NCI-H1436 (cell line): ENCODE measurements at regions not wholly inside any gene's neighbourhood (a gene's known extent, or its start where the extent isn't known, plus 50 kb on each side); places are given as distances from the start of the nearest gene placed in this dataset.

Source experiments
- DNase-seq: peaks from one replicate; lab custom pipeline; 2025; lab: John Stamatoyannopoulos, UW

- no peak for DNase-seq
Measured at GRCh38 chr5:74376187-74376586, 264.3 kb downstream of the ENC1 start.

- DNase-seq, result no peak
Measured at GRCh38 chr5:74375271-74375670, 265.3 kb downstream of the ENC1 start.

GRCh38 chr5:74374656-74375055 lies 265.9 kb downstream of the ENC1 start:
- no peak for DNase-seq

DNA sequence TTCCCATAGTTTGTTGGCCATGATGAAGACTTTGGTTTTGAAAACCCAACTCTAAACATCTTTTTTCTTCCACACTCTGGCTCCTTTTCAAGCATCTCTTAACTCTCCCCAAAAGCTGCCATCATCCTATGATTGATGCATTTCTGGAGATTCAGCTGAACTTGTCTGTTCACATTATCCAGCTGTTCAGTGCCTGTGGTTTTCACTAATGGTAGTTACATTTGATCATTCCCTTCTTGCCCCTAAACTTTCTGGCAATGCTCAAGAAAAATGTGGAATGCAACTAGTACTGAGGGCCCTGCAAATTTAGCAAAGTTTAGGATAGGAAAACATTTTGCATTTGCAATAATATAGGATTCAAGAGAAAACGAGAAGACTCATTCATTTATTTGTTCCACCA lies 267.5 kb downstream of the ENC1 start:
- no peak for DNase-seq

DNA sequence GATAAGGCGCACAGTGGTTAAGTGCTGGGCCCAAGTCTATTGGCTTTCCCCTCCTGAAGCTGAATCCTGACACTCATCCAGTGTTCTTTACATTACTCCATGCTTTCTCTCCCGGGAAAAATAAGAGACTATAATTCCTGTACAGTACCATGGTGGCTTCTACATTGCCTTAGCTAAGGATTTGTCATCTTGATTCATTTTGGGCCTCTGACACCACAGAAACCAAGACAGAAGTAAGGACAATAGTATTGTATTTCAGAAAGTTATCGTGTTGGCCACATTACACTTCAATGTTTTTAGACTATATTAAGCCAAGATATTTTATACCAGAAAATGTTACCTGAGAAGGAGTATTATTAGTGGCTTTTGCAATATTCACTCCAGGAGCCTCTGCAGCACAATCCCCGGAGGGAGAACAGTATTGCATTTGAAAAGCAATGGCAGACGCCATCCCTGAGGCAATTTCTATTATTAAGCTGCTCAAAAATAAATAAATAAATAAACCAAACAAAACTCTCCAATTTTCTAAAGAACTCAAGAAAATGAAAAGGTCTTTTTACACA lies 267.9 kb downstream of the ENC1 start:
- DNase-seq, result no peak

- no peak for DNase-seq
Measured at GRCh38 chr5:74372051-74372450, 268.5 kb downstream of the ENC1 start.

DNA sequence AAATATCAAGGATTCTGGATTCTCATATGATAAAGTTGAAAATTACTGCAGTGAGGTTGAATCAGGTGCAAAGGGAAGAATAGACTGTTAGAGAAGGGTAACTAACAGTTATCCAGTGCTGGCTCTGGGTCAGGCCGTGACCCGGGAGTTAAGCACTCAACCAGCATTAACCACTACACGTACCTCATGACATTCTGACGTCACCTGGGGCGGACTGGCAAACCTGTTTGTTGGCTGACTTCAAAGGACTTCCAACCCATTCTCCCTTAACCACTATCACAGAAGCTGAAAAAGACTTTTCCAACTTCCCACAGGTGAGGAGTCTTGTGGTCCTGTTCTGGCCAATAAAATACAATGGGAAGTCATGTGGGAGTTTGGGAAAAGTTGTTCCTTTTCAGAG lies 268.9 kb downstream of the ENC1 start:
- no peak for DNase-seq

GRCh38 chr5:74370168-74370567 lies 270.4 kb downstream of the ENC1 start:
- DNase-seq, result no peak

- no peak for DNase-seq
Measured at GRCh38 chr5:74369173-74369572, 271.4 kb downstream of the ENC1 start.

GRCh38 chr5:74367934-74368333 lies 272.6 kb downstream of the ENC1 start:
- no peak for DNase-seq

DNA sequence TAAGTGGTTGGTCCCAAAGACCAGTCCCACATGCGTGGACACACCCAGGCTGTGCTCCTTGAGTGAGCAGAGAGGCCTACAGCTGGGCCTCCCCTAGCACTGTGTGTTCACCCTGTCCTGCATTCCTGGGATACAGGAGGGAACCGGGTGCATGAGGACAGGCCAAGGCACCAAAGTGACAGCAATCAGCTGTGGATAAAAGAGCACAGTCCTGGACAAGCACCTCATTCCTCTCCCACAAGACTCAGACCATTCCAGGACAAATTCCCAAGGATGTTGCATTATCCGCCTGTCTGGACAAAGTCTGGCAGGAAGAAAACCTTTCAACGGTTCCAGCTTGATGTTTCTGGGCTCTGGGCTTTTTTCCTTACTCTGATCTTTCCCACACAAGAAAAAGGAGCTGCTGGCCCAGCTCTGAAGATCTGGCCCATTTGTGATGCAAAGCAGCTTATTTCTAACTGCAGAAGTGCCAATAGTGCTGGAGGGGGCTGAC lies 273.2 kb downstream of the ENC1 start:
- no peak for DNase-seq

GRCh38 chr5:74365723-74366122 lies 274.8 kb downstream of the ENC1 start:
- no peak for DNase-seq

DNA sequence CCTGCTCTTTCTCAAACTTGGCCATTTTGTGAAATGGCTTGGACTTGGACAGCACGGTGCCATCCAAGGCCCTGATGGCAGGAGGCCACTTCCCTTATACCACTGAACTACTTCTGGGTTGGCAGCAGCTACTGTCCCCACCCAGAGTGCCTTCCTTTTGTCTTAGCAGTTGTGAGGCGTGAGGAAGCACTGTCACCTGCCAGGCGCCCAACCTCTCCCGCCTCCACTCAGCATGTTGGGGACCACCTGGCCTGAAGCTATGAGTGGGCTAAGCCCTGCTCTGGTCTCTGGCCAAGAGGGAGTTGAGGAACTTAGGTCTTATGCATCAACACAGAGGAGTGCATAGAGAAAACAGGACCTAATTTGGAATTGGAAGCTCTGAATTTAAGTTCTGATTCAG lies 276.0 kb downstream of the ENC1 start:
- DNase-seq, result no peak

GRCh38 chr5:74363603-74364205 lies 276.8 kb downstream of the ENC1 start:
- DNase-seq, result no peak

DNA sequence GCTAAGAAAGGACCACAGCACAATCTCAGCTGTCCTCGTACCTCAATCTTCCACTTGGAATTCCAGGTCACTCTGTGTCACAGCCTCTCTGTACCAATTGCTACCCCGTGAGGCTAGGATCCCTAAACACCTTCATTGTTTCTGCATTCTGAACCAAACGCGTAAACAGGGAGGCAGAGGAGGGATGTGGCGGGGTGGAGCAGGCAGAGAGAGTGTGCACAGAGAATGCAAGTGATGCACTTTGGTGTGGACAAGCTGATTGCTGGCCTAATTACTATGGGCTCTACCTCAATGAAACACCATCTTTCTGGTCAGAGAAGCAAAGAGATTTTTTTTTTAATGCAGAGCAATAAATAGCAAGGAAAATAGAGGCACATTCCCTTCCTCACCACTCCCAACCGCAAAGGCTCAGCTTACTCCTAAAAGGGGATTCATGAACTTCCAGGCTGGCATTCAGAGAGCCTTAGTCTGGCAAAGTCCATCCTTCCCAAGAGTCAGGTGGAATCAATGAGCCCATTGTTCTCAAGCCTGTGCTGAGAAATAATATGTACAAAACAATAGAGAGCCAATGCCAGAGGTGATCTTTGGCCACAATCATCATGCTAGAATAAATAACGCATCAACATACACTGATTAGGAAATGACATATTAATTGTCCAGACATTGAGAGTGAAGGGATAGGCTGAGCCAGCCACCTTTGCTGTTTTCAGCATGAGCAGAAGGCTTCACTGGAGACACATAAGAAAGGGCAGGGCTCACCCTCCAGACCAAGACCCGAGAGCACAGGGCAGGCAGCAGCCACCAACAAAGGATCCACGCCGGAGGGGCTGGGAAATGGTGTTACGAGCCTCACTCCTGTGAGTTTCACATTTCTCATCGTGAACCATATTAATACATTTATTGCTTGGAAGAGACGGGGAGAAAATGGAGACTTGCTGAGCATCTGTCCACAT lies 278.8 kb downstream of the ENC1 start:
- no peak for DNase-seq

DNA sequence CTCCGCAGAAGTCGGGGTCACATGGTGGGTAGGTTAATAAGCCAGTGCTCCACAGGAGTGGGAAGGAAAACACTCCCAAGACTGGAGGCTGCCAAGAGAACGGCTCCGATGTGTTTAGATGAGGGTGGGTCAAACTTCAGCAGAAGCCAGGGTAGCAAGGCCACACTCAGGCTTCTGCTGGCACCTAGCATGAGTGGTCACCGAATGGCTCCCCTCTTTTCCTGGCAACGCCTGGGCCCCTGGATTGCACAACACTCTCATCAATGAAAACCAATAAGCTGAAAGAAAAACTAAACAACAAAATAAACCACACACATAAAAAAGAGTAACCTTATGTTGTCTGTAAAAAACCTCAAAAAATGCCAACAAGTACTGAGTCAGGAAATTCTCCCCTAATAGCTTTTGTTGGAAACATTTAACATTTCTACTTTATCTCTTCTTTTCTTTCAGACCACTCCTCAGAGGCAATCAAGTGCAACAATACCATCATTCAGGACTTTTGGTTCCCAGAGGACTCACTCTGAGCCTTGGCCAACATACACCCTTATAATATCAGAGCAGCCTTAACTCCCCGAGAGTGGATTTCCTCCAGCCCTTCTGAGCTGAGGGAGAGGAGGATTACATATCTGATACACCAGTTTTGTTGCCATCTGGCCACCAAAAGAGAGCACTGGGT lies 279.9 kb downstream of the ENC1 start:
- no peak for DNase-seq

DNA sequence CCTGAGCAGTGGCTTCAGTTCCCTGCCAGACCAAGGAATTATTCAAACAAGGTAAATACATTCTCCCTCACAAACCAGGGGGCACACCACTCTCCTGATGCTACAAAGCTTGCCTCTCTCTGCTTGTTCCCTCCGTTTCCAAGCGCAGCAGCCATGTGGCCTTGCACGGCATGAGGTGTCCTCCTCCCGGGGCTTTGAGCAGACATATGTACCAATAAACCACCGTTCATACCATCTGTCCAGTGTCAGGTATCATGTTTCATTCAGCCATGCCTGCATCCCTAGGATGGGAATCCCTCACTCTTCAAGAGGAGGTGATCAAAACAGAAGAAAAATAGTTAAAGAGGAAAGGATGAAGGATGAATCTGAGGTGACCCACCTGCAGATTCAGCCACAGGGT lies 282.7 kb downstream of the ENC1 start:
- DNase-seq, result no peak

DNA sequence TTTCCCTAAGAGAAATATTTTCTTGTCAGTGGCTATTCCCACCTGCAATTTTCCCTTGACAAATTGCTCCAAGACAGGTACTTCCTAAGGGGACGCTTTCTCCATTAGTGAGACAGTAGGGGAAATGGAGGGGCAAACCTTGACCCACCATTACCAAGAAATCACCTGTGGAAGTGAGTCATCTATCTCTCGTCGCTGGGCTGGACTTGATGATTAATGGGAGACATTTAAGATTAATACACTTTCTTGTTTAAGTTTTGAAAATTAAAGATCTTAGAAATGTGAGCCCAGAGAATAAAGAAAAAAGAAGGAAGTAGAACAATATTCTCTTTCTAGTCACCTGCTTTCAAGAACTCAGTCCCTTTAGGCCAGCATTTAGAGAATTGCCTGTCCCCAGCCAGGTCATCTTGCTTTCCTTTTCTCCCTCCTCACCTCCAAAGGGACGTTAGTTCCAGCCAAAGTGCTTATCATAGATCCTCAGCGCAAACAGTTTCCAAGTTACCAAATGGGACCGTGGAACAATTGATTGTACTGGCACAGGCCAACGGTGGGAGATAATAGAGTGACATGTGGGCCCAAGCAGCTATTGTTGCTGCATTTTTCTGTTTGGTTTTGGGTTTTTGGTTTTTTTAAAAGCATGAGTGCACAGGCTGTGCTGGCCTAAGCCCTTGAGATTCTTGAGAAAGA lies 284.4 kb downstream of the ENC1 start:
- no peak for DNase-seq

GRCh38 chr5:74355041-74355824 lies 285.3 kb downstream of the ENC1 start:
- no peak for DNase-seq

GRCh38 chr5:74352256-74352655 lies 288.3 kb downstream of the ENC1 start:
- DNase-seq, result no peak
